Neural cell (in vitro differentiated cells): ENCODE measurements at regions not wholly inside any gene's neighbourhood (a gene's known extent, or its start where the extent isn't known, plus 50 kb on each side); places are given as distances from the start of the nearest gene placed in this dataset.

Source experiments
- H2AFZ ChIP-seq: fragments of 200-600, 300-800 bp; sonication (generic), shearing (Covaris generic); 2 replicates; pipeline ENCODE4 v1.6.0; 2014; ENCODE audit warnings: low read depth, mild to moderate bottlenecking, antibody characterized with exemption, low read length, moderate library complexity
- H3F3A ChIP-seq: fragments of 200-600 bp; shearing (Covaris generic); 2 replicates; pipeline ENCODE4 v1.6.1; 2016; ENCODE audit warnings: mild to moderate bottlenecking, moderate library complexity, mixed read lengths, antibody characterized with exemption, low read length; ENCODE audit not compliant: insufficient read depth, poor library complexity, severe bottlenecking
- H3K27ac ChIP-seq: fragments of 200-600, 300-800 bp; sonication (generic), shearing (Covaris generic); 2 replicates; pipeline ENCODE4 v1.5.1; 2014; ENCODE audit warnings: mild to moderate bottlenecking, low read length, moderate library complexity
- H3K27me3 ChIP-seq: fragments of 300-800, 200-600 bp; sonication (generic), shearing (Covaris generic); 2 replicates; pipeline ENCODE4 v1.6.0; 2014; ENCODE audit warnings: mild to moderate bottlenecking, low read depth, low read length, moderate library complexity; ENCODE audit not compliant: insufficient read depth
- H3K36me3 ChIP-seq: fragments of 300-800, 200-600 bp; sonication (generic), shearing (Covaris generic); 2 replicates; pipeline ENCODE4 v1.5.1; 2014; ENCODE audit warnings: mild to moderate bottlenecking, antibody characterized with exemption, low read length, moderate library complexity; ENCODE audit not compliant: insufficient read depth
- H3K4me2 ChIP-seq: fragments of 300-800, 200-600 bp; sonication (generic), shearing (Covaris generic); 2 replicates; pipeline ENCODE4 v1.6.0; 2014; ENCODE audit warnings: mild to moderate bottlenecking, low read length
- H3K4me3 ChIP-seq: fragments of 300-800, 200-600 bp; sonication (generic), shearing (Covaris generic); 2 replicates; pipeline ENCODE4 v1.5.1; 2014; ENCODE audit warnings: mild to moderate bottlenecking, low read length, moderate library complexity
- H3K79me2 ChIP-seq: fragments of 200-600 bp; shearing (Covaris generic); replicated peaks from 2 replicates; pipeline ENCODE4 v1.6.0; 2014; ENCODE audit warnings: mild to moderate bottlenecking, low read length, moderate library complexity; ENCODE audit not compliant: insufficient read depth
- H3K9ac ChIP-seq: fragments of 300-800, 200-600 bp; sonication (generic), shearing (Covaris generic); 2 replicates; pipeline ENCODE4 v1.6.1; 2016; ENCODE audit warnings: mild to moderate bottlenecking, low read length, mixed read lengths
- H3K9me2 ChIP-seq: fragments of 200-600 bp; shearing (Covaris generic); 2 replicates; pipeline ENCODE4 v1.6.1; 2016; ENCODE audit warnings: mild to moderate bottlenecking, low read length, mixed read lengths; ENCODE audit not compliant: insufficient read depth
- H3K9me3 ChIP-seq: fragments of 200-600, 300-800 bp; sonication (generic), shearing (Covaris generic); 2 replicates; pipeline ENCODE4 v1.6.1; 2016; ENCODE audit warnings: mild to moderate bottlenecking, mixed run types, low read length, moderate library complexity, mixed read lengths
- H4K20me1 ChIP-seq: fragments of 200-600 bp; shearing (Covaris generic); 2 replicates; pipeline ENCODE4 v1.6.1; 2016; ENCODE audit warnings: mild to moderate bottlenecking, mixed run types; ENCODE audit not compliant: insufficient read depth
- CTCF ChIP-seq: fragments of 450-650 bp; IDR thresholded peaks from 2 replicates; pipeline ENCODE4 v1.5.1; 2014; ENCODE audit warnings: antibody characterized with exemption, mild to moderate bottlenecking, moderate library complexity; ENCODE audit not compliant: poor library complexity, severe bottlenecking
- EP300 ChIP-seq: fragments of 450-650 bp; conservative IDR thresholded peaks from 2 replicates; pipeline ENCODE4 v1.6.1; 2014; ENCODE audit warnings: antibody characterized with exemption, mild to moderate bottlenecking, moderate library complexity; ENCODE audit not compliant: poor library complexity, severe bottlenecking
- EZH2 ChIP-seq: fragments of 200-600, 300-800 bp; shearing (Covaris generic), sonication (generic); IDR thresholded peaks from 2 replicates; pipeline ENCODE4 v1.6.1; 2014; ENCODE audit warnings: antibody characterized with exemption, low read length, borderline replicate concordance, mild to moderate bottlenecking; ENCODE audit not compliant: insufficient read depth, poor library complexity, severe bottlenecking
- MXI1 ChIP-seq: fragments of 450-650 bp; conservative IDR thresholded peaks from 2 replicates; pipeline ENCODE4 v1.6.1; 2014; ENCODE audit warnings: antibody characterized with exemption, mild to moderate bottlenecking; ENCODE audit not compliant: poor library complexity, severe bottlenecking
- POLR2AphosphoS5 ChIP-seq: IDR thresholded peaks from 2 replicates; pipeline ENCODE4 v1.6.1; 2012
- RAD21 ChIP-seq: fragments of 450-650 bp; conservative IDR thresholded peaks from 2 replicates; pipeline ENCODE4 v1.6.1; 2014; ENCODE audit warnings: antibody characterized with exemption, mild to moderate bottlenecking, moderate library complexity
- REST ChIP-seq: IDR thresholded peaks from 2 replicates; pipeline ENCODE4 v1.6.1; 2012; ENCODE audit warnings: borderline replicate concordance
- SMC3 ChIP-seq: fragments of 450-650 bp; conservative IDR thresholded peaks from 2 replicates; pipeline ENCODE4 v1.6.1; 2014; ENCODE audit warnings: antibody characterized with exemption, mild to moderate bottlenecking, moderate library complexity; ENCODE audit not compliant: poor library complexity
- TAF1 ChIP-seq: IDR thresholded peaks from 2 replicates; pipeline ENCODE4 v1.6.1; 2012; ENCODE audit warnings: low read depth

- Histone ChIP-seq H3F3A (no peaks in the 10 kb centered on the region), H3K4me2 (no peak overlapping the region), H3K9me2 (no peaks in the 10 kb centered on the region), H2AFZ (no peak overlapping the region), H3K9me3 (no peaks in the 10 kb centered on the region), H3K27me3 (no peaks in the 10 kb centered on the region), H3K27ac (no peak overlapping the region), H4K20me1 (no peaks in the 10 kb centered on the region), H3K36me3 (no peaks in the 10 kb centered on the region), H3K79me2 (no peaks in the 10 kb centered on the region), H3K4me3 (no peak overlapping the region), H3K9ac (no peak overlapping the region)
- TF ChIP-seq CTCF (no peak), SMC3 (no peak), EP300 (no peak), RAD21 (no peak), MXI1 (no peak), EZH2 (no peak), TAF1 (no peak), POLR2AphosphoS5 (no peak), REST (no peak)
Observed at GRCh38 chr22:48553119-48553518, 1274.6 kb downstream of the BRD1 start.

DNA sequence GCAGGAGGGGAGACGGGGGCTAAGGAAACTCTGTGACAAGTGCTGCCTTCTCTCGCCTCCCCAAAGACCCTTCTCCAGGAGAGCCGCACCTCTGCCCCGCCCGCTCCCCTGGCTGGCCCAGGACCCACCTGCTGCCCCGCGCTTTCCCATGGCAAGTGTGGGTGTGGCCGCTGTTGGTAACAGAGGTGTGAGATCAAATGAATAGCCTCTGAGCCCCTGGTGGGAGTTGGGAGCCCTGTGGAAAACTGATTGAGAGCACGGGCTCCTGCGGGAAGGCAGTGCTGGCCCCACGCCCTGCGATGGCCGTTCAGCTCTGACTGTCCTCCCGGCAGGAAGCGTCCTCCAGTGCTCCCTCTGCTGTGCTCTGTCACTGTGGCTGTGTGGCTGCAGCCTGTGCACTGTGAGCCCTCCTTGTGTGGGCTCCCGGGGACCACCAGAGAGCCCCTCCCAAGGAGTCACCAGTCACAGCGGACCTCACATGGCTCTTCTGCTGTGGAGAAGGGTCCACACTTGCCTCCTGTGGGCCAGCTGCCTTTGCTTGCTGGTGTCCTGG lies 1275.9 kb downstream of the BRD1 start:
- Histone ChIP-seq H2AFZ (no peak overlapping the region), H3K79me2 (no peaks in the 10 kb centered on the region), H3K36me3 (no peaks in the 10 kb centered on the region), H3K9me3 (no peaks in the 10 kb centered on the region), H3K27me3 (no peaks in the 10 kb centered on the region), H3K9me2 (no peaks in the 10 kb centered on the region), H3K27ac (no peak overlapping the region), H3K9ac (no peak overlapping the region), H3F3A (no peaks in the 10 kb centered on the region), H4K20me1 (no peaks in the 10 kb centered on the region), H3K4me3 (no peak overlapping the region), H3K4me2 (no peak overlapping the region)
- TF ChIP-seq EZH2 (no peak), RAD21 (no peak), POLR2AphosphoS5 (no peak), REST (no peak), MXI1 (no peak), SMC3 (no peak), CTCF (no peak), TAF1 (no peak), EP300 (no peak)
